Tongue (tissue), 1 donor: ENCODE measurements at regions not wholly inside any gene's neighbourhood (a gene's known extent, or its start where the extent isn't known, plus 50 kb on each side); places are given as distances from the start of the nearest gene placed in this dataset.
"Not testable (repeated sequence)": the region's sequence is repeated elsewhere in the genome, so short reads cannot be mapped to it uniquely, and the experiment has no call there.

ENCODE experiments used
- DNase-seq: peaks from one replicate; pipeline ENCODE4 v3.0.0-alpha.2; 2015

- DNase-seq, result peak; percentile 37
Measured at GRCh38 chr15:39031596-39031995, 467.0 kb upstream of the RASGRP1 start.

GRCh38 chr15:39034816-39035215 lies 470.2 kb upstream of the RASGRP1 start:
- no peak for DNase-seq

- DNase-seq, result not testable (repeated sequence)
Measured at GRCh38 chr15:39037611-39038010, 473.0 kb upstream of the RASGRP1 start.

- DNase-seq, result no peak
Measured at GRCh38 chr15:39040861-39041260, 476.2 kb upstream of the RASGRP1 start.

- DNase-seq, result no peak
Measured at GRCh38 chr15:39041979-39042495, 477.4 kb upstream of the RASGRP1 start.

- DNase-seq, result no peak
Measured at GRCh38 chr15:39051626-39052322, 487.2 kb upstream of the RASGRP1 start.

- no peak for DNase-seq
Measured at GRCh38 chr15:39052323-39052705, 487.7 kb upstream of the RASGRP1 start.

GRCh38 chr15:39053480-39053879 lies 488.9 kb upstream of the RASGRP1 start:
- no peak for DNase-seq

GRCh38 chr15:39054128-39054732 lies 489.6 kb upstream of the RASGRP1 start:
- DNase-seq, result no peak

- no peak for DNase-seq
Measured at GRCh38 chr15:39056357-39056756, 491.7 kb upstream of the RASGRP1 start.

GRCh38 chr15:39058351-39059131 lies 493.9 kb upstream of the RASGRP1 start:
- no peak for DNase-seq

- DNase-seq, result no peak
Measured at GRCh38 chr15:39059917-39060316, 495.3 kb upstream of the RASGRP1 start.

- DNase-seq, result no peak
Measured at GRCh38 chr15:39061952-39062464, 497.4 kb upstream of the RASGRP1 start.

GRCh38 chr15:39066677-39067076 lies 502.1 kb upstream of the RASGRP1 start:
- no peak for DNase-seq

GRCh38 chr15:39074341-39074985 lies 506.4 kb upstream of the THBS1 start:
- no peak for DNase-seq

GRCh38 chr15:39075311-39075710 lies 505.6 kb upstream of the THBS1 start:
- DNase-seq, result no peak

GRCh38 chr15:39075756-39076341 lies 505.0 kb upstream of the THBS1 start:
- no peak for DNase-seq

- no peak for DNase-seq
Measured at GRCh38 chr15:39078026-39078425, 502.9 kb upstream of the THBS1 start.

GRCh38 chr15:39079296-39079847 lies 501.5 kb upstream of the THBS1 start:
- peak; percentile 42 for DNase-seq

- no peak for DNase-seq
Measured at GRCh38 chr15:39083213-39083612, 497.7 kb upstream of the THBS1 start.

GRCh38 chr15:39084674-39085530 lies 496.0 kb upstream of the THBS1 start:
- peak; percentile 90 for DNase-seq
